GM21360 (cell line): ENCODE measurements at regions not wholly inside any gene's neighbourhood (a gene's known extent, or its start where the extent isn't known, plus 50 kb on each side); places are given as distances from the start of the nearest gene placed in this dataset.

Source experiments
- ATAC-seq: cut with Tn5 transposase; IDR thresholded peaks from one replicate; pipeline ENCODE4 v1.9.1; 2021; ENCODE audit warnings: mild to moderate bottlenecking, moderate library complexity; ENCODE audit not compliant: unreplicated experiment

DNA sequence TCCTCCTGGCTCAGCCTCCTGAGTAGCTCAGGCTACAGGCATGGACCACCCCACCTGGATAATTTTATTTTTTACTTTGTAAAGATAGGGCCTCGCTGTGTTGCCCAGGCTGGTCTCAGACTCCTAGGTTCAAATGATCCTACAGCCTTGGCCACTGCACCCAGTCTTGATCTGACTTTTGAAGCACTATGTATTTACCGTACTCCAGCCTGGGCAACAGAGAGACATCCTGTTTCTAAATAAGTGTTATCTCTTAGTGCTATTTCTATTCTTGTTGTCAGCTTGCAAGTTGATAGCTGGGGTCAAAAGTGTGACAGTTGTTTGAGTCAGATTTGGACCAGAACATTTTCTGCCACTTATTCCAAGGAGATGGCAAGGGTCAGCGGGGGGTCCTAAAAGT, 486.4 kb downstream of the NPIPA7 start:
- ATAC-seq, result no peak

DNA sequence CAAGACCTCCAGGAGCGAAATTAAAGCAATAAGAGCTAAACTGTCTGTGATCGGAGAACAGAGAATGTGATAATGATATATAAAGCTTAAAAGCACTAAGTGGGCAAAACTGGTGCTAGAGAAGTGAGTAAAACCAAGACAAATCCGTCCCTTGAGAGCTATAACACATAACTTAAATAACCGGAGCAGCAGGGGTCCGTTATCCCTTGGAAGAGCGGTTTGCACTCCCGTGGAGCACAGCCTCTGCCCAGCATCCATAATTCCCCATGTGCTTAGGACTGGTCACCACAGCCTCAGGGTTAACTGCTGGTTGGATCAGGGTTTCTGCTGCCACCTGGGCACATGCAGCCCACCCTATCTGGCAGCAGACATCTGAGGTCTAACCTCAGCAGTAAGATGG, 489.0 kb downstream of the NPIPA7 start:
- no peak for ATAC-seq

DNA sequence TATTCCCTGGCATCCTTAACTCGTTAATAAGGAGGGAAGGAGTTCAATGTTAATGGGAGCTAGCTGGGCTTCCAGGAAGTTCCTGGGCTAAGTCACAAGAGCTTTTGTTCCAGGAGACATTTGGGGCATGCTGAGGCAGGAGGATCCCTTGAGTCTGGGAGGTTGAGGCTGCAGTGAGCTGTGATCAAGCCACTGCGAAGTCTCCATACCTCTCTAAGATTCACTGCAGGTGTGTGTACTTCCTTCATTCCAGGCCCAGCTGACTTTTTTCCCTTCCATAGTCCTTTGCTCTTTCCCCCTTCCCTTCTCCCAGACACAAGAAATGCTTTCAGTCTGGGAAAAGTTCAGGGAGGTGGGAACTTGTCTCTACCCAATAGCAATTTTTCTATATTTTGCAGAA, 489.8 kb downstream of the NPIPA7 start:
- ATAC-seq, result no peak

DNA sequence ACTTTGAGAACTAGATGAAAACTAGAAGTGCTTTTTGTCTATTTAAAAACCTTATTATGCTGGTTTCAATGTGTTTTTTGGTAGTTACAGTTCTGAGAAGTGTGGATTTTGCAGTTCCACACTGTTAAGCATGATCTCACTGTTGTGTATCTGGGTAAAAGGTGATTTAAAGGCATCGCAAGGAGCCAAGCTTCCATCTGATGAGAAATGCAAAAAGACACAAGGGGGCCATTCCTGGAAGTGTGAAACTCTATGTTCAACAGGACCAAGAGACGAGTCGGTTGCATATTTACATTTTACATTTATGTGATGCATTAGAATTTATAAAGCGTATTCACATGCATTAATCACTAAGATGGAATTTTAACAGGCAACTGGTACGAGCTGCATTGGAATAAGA, 490.8 kb downstream of the NPIPA7 start:
- ATAC-seq, result no peak

DNA sequence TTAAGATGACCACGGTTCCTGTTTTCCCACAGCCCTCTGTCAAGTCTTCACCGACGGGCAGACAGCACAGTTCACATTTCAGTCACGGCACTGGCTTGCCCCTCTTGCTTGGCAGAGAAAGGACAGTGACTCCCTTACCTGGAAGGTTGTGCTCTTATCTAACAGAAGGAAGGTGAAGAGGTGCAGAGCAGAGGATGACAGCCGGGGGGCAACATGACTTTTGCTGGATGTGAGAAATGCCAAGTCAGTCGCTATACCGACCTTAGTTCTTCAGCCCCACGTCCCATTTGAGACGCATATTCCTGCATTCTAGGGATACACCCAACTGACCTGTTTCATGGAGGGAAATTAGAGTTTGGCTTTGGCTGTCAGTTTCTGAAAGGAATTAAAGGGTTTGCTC, 492.3 kb downstream of the NPIPA7 start:
- no peak for ATAC-seq

DNA sequence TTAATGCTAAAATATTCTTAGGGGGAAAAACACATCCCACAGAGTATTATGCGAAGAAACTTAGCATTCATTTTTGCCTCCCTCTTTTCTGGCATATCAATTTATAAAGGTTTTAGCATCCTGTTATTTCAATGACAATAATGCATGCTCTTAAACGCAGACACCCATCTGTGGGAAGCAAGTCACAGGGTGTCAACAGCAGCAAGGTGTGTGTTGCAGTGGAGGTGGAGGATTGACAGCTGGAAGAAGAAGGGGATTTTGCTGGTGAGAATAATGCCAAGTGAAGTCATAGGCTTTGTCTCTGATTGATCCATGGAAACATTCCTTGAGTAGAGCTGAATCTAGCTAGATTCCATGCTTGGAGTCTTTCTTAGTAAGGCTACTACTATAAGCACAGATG, 498.1 kb downstream of the NPIPA7 start:
- no peak for ATAC-seq

DNA sequence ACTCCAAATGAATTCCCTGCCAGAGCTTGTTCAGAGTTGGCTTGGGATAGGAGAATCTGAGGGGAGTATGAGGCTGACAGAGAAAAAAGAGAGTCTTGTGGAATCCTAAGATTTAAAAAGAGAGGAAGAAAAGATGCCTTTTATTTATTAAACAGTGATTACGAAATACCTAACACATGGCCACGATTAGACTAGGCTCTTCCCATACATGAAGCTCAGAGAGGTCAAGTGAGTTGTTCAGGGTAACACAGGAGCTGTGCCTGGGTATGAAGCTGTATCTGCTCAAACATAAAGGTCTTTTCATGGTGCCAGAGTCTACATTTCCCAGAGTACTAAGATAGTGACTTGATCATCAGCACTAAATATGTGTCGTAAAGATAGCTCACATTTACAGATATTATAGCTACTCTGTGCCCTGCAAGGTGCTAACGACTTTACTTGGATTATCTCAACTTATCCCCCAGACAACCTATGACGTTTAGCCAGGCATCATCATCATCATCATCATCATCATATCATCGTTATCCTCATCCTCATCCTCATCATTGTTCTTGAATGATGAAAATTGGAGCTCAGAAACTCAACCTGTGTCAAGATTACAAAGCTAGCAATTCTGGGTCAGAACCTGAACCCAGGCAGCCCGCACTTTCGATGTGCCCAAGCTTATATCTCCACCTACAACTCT, 500.8 kb downstream of the NPIPA7 start:
- no peak for ATAC-seq

DNA sequence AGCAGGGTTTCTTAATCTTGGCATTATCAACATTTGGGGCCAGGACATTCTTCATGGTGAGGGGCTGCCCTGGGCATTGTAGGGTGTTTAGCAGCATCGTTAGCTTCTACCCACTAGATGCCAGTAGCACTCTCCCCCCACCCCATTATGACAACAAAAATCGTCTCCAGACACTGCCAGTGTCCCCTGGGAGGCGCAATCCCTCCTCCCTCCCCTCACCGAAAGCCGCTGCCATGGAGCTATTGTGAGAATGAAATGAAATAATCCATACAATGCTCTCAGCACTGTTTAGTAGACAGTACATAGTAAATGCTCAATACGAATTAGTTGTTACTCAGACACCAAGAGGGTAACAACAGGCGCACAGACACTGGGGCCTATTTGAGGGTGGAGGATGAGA, 502.9 kb downstream of the NPIPA7 start:
- ATAC-seq, result no peak

DNA sequence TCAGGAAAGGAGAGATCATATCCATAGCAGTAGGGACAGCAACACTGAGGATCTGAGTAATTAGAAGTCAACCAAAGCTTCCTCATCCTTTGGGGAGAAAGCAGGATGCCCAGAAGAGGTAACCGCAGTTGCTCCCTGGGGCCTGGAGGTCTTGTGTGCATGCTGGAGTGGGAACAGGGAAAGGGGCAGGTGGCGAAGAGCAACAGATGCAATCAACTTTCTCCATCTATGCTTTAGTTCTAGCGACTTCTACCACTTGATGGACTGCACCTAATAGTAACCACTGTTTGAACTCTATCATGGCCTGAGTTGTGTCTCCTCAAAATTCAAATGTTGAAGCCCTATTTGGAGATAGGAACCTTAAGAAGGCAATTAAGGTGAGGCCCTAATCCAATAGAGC, 503.8 kb downstream of the NPIPA7 start:
- ATAC-seq, result no peak

DNA sequence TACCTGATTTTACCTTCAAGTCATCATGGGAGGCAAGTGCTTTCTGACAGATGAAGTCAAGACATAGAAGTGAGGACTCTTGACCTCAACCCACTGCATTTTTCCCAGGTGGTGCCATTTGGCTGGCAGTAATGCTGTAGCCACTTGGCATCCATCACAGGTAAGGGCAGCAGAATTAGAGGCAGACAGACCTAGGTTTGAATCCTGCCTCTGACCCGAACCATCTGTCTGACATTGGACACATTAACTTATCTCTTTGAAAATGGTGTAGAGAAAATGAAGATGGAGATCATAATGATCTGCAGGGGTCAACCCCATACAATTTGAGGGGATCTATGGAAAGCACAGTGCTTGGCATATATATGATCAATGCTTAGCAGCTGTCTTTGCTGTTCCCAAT, 505.5 kb downstream of the NPIPA7 start:
- ATAC-seq, result no peak

DNA sequence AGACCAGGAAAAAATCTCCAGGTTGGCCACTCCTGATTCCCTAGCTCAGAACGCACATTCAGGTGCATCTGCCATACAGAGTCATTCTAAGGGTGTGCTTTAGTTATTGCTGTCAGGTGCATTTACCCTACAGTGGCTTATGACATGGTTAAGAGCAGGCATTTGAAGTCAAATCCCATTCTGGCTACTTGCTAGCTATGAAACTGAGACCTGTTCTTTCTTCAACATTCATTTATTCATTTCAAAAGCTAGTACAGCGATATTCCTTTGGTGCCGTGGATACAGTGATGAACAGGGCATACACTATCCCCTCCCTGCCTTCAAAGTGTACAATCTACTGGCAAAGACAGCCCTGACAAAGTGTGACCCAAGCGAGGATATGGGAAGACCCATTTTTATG, 508.3 kb downstream of the NPIPA7 start:
- ATAC-seq, result no peak

DNA sequence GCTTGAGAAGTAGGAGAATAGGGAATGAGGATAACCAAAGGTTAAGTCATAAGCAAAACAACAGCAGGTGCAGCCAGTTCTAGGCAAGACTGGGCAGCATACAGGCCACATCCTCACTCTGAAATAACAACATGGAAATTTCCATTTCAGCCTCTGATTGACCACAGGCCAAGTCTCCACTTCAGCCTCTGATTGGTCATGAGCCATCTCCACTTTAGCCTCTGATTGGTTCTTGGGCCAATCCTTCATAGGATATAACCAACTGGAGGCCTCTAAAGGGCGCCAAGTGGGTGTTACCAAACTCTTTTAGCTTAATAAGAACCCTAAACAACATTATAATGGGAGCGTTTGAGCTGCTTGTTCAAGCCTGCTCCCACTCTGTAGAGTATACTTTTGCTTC, 512.0 kb downstream of the NPIPA7 start:
- no peak for ATAC-seq

DNA sequence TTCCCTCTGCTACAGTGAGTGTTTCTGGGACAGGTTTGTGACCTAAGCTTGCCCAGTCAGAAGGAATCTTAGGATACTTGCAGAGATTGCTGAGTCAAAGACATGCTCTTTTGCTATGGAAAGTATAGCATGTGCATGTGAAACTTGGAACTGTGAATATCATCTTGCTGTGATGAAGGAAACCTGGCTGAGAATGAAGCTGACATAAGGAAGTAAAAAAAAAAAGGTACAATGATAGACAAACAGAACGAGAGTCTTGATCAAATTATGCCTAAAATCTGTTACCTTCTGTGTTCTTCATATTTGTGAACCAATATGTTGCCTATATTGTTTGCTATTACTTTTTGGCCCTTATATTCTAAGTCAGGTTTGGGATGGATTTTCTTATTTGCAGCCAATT, 525.7 kb downstream of the NPIPA7 start:
- no peak for ATAC-seq

DNA sequence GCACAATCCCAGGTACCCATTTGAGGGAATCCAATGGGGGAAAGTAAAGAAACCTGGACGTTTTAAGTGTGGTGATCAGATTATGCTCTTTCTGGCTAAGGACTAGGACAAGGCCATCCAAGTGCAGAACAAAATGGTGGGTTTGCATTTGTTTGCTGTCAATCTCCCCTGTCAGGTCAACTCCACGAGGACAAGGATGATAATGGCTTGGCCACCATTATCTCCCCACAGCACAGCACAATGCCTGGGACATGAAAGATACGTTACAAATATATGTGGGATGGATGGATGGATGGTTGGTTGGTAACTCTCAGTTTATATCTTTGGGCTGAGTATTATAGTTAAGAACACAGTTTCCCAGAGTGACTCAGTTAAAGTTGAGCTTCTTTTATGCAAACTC, 526.9 kb downstream of the NPIPA7 start:
- no peak for ATAC-seq

DNA sequence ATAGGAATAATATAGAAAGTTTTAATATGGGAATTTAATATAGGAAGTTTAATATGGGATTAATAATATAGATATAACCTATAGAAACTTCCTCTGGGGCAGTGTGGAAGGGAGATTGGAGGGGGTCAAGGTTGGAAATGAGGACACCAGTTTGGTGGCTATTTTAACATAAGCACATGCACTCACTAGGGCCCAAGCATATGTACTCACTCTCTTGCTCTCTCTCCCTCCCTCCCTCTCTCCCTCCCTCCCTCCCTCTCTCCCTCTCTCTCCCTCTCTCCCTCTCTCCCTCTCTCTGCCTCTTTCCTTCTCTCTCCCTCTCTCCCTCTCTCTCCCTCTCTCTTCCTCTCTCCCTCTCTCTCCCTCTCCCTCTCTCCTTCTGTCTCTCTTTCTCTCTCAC, 528.1 kb downstream of the NPIPA7 start:
- no peak for ATAC-seq

DNA sequence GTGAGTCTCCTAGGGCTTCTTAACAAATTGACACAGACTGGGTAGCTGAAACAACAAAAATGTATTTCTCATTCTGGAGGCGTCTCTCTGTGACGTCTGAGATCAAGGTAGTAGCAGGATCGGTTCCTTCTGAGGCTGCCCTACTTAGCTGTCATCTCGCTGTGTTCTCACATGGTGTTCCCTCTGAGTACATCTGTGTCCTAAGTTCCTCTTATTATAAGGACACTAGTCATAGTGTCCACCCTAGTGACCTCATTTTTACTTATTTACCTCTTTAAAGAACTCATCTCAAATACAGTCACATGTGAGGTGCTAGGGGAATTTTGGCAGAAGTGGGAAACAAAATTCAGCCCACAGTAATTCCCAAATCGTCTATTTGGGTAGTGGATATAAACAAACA, 529.1 kb downstream of the NPIPA7 start:
- no peak for ATAC-seq

DNA sequence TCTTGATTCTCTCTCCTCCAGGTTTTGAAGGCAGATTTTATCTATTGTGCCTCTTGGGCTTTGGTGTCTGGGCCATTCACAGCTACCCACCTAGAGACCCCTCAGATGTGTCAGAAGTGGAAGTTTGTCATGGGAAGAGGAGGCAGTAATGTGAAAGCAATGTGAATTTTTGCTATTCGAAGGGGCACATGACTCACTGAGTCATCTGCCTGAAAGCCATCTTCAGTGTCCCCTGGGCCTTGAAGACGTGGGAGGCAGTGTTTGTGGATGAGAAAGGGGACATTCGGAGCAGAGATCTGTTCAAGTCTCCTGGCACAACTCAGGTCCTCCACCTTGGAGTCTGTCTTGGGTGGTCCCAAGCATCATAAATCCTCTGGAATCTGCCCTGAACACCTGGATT, 530.2 kb downstream of the NPIPA7 start:
- no peak for ATAC-seq

DNA sequence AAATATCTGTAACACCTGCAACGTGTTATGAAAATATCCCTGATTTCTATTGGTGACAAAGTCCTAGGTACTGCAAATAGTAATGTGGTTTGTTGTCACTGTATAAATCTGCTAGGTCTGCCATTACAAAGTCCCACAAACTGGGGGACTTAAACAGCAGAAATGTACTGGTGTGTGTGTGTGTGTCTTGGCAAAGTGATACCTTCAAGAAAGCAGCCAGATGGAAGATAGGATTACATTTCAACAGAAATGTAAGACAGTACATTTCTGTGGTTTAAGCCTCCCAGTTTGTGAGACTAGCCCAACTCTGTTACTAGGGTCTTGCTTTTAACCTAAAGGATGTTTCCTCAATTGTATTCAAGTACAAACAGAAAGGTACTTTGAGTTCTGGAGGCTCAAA, 531.7 kb downstream of the NPIPA7 start:
- ATAC-seq, result no peak

DNA sequence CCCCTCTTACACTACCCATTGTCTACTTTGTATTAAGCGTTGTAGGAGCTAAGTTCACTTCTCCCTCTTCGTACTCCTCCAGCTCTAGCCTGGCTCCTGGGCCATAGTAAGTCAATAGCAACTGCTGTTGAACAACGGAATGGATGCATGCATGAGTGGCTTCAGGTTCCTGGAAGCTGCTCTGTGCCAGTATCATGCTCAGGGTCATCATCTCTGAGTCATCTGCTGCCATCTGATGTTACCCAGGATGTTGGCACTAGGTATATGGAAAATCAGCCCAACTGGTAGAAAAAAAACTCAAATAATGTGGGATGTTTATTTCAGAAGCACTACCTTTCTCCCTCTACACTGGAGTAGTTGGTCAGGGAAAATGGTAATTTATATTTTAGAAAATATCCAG, 536.8 kb downstream of the NPIPA7 start:
- ATAC-seq, result no peak

DNA sequence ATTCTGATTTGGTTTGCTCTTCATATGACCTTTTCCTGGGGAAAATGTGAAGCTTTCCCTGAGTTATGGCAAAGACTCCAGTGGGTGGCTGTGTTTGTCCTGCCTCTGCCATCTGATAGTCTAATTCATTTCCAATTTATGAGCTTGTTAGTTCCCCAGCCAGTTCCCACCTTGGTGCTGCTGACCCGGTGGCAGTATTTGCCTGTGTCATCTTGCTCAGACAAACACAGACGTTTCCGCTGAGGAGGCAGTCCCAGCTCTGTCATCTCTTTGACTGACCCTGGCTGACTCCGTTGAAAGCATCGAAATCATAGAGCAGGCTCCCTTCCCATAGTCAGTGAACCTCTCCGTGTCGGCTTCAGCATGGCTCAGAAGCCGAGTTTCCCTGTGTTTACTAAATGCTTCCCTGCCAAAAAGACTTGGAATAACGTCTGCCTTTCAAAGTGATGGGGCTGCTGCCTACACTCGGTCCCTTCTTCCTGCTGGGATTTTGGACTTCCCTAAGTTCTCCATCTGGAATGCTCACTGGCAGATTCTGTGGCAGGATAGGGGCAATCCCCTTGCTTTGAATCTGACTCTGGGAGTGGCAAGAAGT, 538.3 kb downstream of the NPIPA7 start:
- ATAC-seq, result no peak

DNA sequence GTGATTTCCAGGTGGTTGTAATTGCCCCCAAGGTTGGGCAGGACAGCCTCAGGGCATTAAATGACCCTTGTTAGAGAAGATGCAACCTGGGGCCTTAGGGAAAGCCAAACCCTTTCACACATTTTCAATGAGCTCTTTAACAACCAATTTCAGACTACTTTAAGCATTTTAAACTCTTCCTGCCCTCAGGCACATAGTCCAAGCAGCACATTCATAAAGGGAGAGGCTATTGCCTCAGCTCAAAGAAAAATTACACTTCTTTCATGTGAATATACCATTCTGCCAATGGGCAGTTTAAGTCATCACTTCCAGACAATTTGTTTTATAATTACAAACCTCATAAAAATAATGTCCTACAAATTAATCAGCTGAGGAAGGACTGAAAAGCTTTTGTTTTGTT, 544.5 kb downstream of the NPIPA7 start:
- no peak for ATAC-seq

DNA sequence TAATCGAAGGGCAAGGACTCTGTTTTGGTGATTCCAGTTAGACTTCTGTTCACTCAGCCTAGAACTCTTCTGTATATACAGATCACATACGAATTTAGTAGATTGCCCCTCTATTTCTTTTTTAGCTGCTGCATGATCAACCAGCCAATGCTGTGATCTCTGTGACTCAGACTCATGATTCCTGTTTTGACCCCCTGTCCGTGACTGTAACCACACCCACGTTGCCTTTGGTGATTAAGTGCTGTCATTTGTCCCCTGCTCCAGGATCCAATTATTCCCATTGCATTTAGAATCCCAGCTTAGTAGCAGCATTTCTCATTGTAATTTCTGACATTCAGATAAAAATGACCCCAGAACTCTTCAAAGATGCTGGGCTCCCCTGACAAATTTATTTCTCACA, 545.7 kb downstream of the NPIPA7 start:
- ATAC-seq, result no peak

DNA sequence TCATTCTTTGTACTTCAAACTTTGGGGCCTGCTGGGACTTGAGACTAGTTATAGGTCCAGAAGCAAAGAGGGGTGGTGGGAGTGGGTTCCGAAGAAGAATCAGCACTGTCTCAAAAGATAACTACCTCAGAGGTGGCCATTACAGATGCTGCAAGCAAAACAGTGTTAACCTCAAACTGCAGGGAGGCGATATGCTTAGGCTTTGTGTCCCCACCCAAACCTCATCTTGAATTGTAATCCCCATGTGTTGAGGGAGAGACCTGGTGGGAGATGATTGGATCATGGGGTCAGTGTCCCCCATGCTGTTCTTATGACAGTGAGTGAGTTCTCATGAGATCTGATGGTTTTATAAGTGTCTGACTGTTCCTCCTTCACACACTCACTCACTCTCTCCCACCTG, 545.3 kb downstream of the XYLT1 start:
- ATAC-seq, result no peak
